Lung (tissue), 11 donors: ENCODE measurements at regions not wholly inside any gene's neighbourhood (a gene's known extent, or its start where the extent isn't known, plus 50 kb on each side); places are given as distances from the start of the nearest gene placed in this dataset.

Source experiments
- ATAC-seq: fragments of 200-7000 bp; cut with Tn5 transposase; one replicate; pipeline ENCODE4 v1.9.1; 2020; ENCODE audit warnings: moderate number of reproducible peaks; ENCODE audit not compliant: insufficient read depth, low FRiP score
- DNase-seq, 3 donors: peaks; one replicate each; pipeline ENCODE4 v3.0.0-alpha.2; 2013 to 2017
- H3K27ac ChIP-seq, 2 donors: one replicate each; pipeline ENCODE4 v1.5.1; 2013; ENCODE audit warnings: mild to moderate bottlenecking in 2 of 2, moderate library complexity in 2 of 2, control low read depth in 1 of 2, inconsistent platforms in 1 of 2, low read depth in 1 of 2, low read length in 1 of 2
- H3K27me3 ChIP-seq, 3 donors: one replicate each; pipeline ENCODE4 v1.5.1; 2013; ENCODE audit warnings: low read length in 2 of 3; ENCODE audit not compliant: control insufficient read depth in 3 of 3, insufficient read depth in 3 of 3
- H3K36me3 ChIP-seq, 4 donors: one replicate each; pipeline ENCODE4 v1.5.1; 2013; ENCODE audit warnings: low read length in 4 of 4, mild to moderate bottlenecking in 1 of 4, moderate library complexity in 1 of 4; ENCODE audit not compliant: control insufficient read depth in 4 of 4, insufficient read depth in 4 of 4
- H3K4me1 ChIP-seq, 5 donors: one replicate each; pipeline ENCODE4 v1.5.1; 2013; ENCODE audit warnings: low read length in 5 of 5, mild to moderate bottlenecking in 2 of 5, moderate library complexity in 1 of 5; ENCODE audit not compliant: control insufficient read depth in 5 of 5, insufficient read depth in 5 of 5
- H3K4me3 ChIP-seq: one replicate; pipeline ENCODE4 v1.5.1; 2013; ENCODE audit warnings: mild to moderate bottlenecking, control low read depth, moderate library complexity
- H3K9ac ChIP-seq, 2 donors: one replicate each; pipeline ENCODE4 v1.5.1; 2013; ENCODE audit warnings: low read length in 2 of 2, control low read depth in 1 of 2; ENCODE audit not compliant: insufficient read depth in 1 of 2
- H3K9me3 ChIP-seq, 4 donors: one replicate each; pipeline ENCODE4 v1.5.1; 2013; ENCODE audit warnings: low read length in 3 of 4, mild to moderate bottlenecking in 1 of 4, moderate library complexity in 1 of 4; ENCODE audit not compliant: control insufficient read depth in 4 of 4, insufficient read depth in 3 of 4
- CTCF ChIP-seq: IDR thresholded peaks from 2 replicates; pipeline ENCODE4 v1.5.1; 2012; ENCODE audit warnings: mild to moderate bottlenecking; ENCODE audit errors: control extremely low read depth, extremely low read depth
- WGBS, 2 donors: extraction: QIAGEN DNeasy Blood & Tissue Kit; methylation state at CpG; one replicate each; pipeline ENCODE4 v1.1.7; 2013; 5-methylcytosine and 5-hydroxymethylcytosine counted together
- donor health status: control.
- donor health status: control.
- donor health status: Bipolar disorder and iron deficiency.
- donor health status: healthy.
- donor health status: DM: yes; HTN: yes; CAD: no.

GRCh38 chr4:13142191-13142590, 341.9 kb downstream of the RAB28 start:
- ATAC-seq = no peak

GRCh38 chr4:13137390-13137789, 346.8 kb downstream of the RAB28 start:
- TF ChIP-seq CTCF = no peak
- H3K27me3 ChIP-seq = no peaks in the 10 kb centered on the region
- no peak overlapping the region for H3K4me3 ChIP-seq
- ATAC-seq = no peak
- 73 to 83% methylated on average over 2 of the region's 2 CpGs for WGBS, 2 donors
- H3K9ac ChIP-seq = no peak overlapping the region
- DNase-seq = no peak
- no peak overlapping the region for H3K27ac ChIP-seq
- H3K9me3 ChIP-seq = peaks cover 0 to 3% (median 0%) of the 10 kb centered on the region in 4 donors
- no peaks in the 10 kb centered on the region for H3K4me1 ChIP-seq
- H3K36me3 ChIP-seq = no peaks in the 10 kb centered on the region

More at GRCh38 chr4:13142191-13142590, 341.9 kb downstream of the RAB28 start:
- H3K4me1 ChIP-seq = peaks cover 0 to 10% (median 0%) of the 10 kb centered on the region in 5 donors
- no peak for TF ChIP-seq CTCF
- DNase-seq = no peak
- WGBS, 2 donors = 85 to 100% methylated on average over 1 of the region's 1 CpG
- no peaks in the 10 kb centered on the region for H3K9me3 ChIP-seq
- H3K4me3 ChIP-seq = no peak overlapping the region
- H3K9ac ChIP-seq = no peak overlapping the region
- H3K27ac ChIP-seq = no peak overlapping the region
- no peaks in the 10 kb centered on the region for H3K36me3 ChIP-seq
- H3K27me3 ChIP-seq = no peaks in the 10 kb centered on the region

- Histone ChIP-seq H3K4me1 (no peaks in the 10 kb centered on the region), H3K4me3 (no peak overlapping the region), H3K27ac (no peak overlapping the region), H3K36me3 (no peaks in the 10 kb centered on the region), H3K27me3 (no peaks in the 10 kb centered on the region), H3K9me3 (peaks cover 0 to 3% (median 0%) of the 10 kb centered on the region in 4 donors), H3K9ac (no peak overlapping the region)
- TF ChIP-seq CTCF = no peak
- 95 to 96% methylated on average over 4 of the region's 4 CpGs for WGBS, 2 donors
- no peak for DNase-seq
- no peak for ATAC-seq
Observed at GRCh38 chr4:13133700-13134099, 350.4 kb downstream of the RAB28 start.

GRCh38 chr4:13130848-13131247, 353.3 kb downstream of the RAB28 start:
- no peaks in the 10 kb centered on the region for H3K27me3 ChIP-seq
- no peak overlapping the region for H3K4me3 ChIP-seq
- no peak overlapping the region for H3K27ac ChIP-seq
- DNase-seq (no peak), ATAC-seq (no peak)
- no peaks in the 10 kb centered on the region for H3K36me3 ChIP-seq
- H3K4me1 ChIP-seq = peaks cover 0 to 8% (median 0%) of the 10 kb centered on the region in 5 donors
- 61 to 67% methylated on average over 3 of the region's 3 CpGs for WGBS, 2 donors
- no peak for TF ChIP-seq CTCF
- H3K9ac ChIP-seq = no peak overlapping the region
- peaks cover 0 to 6% (median 0%) of the 10 kb centered on the region in 4 donors for H3K9me3 ChIP-seq
